ENCODE measurements at regions not wholly inside any gene's neighbourhood (a gene's known extent, or its start where the extent isn't known, plus 50 kb on each side); places are given as distances from the start of the nearest gene placed in this dataset.
"Not testable (repeated sequence)": the region's sequence is repeated elsewhere in the genome, so short reads cannot be mapped to it uniquely, and the experiment has no call there.

- H3K14ac ChIP-seq (ENCODE audit: low read length); H3K36me3 ChIP-seq (replicated peaks in 1 of 2; ENCODE audit: control insufficient read depth in 2 of 2, insufficient read depth in 2 of 2, low read length in 2 of 2); H2BK5ac ChIP-seq (ENCODE audit: low read length); H4K8ac ChIP-seq (ENCODE audit: low read depth, low read length); H3K79me1 ChIP-seq (ENCODE audit: low read depth, low read length); H3K27me3 ChIP-seq (ENCODE audit: control insufficient read depth in 3 of 3, insufficient read depth in 3 of 3, low read depth in 1 of 3, low read length in 3 of 3); H2AFZ ChIP-seq (ENCODE audit: low read length); H3K18ac ChIP-seq (ENCODE audit: low read length); H2BK15ac ChIP-seq (ENCODE audit: low read length); H3K4me1 ChIP-seq (ENCODE audit: control insufficient read depth in 2 of 2, insufficient read depth in 1 of 2, low read depth in 1 of 2, low read length in 2 of 2); H3K23ac ChIP-seq (ENCODE audit: low read depth, low read length, poor library complexity); H2AK5ac ChIP-seq (ENCODE audit: low read depth, low read length); H4K91ac ChIP-seq (ENCODE audit: low read depth, low read length, poor library complexity); DNase-seq (ENCODE audit: low spot score); H3K27ac ChIP-seq (replicated peaks; ENCODE audit: low read length); H3K4me2 ChIP-seq (ENCODE audit: insufficient read depth, low read length, poor library complexity, severe bottlenecking); H3K4me3 ChIP-seq (ENCODE audit: low read length in 2 of 2); H3K4ac ChIP-seq (ENCODE audit: low read length); H2BK12ac ChIP-seq (ENCODE audit: low read length); H3K9me3 ChIP-seq (replicated peaks in 1 of 2; ENCODE audit: control insufficient read depth in 2 of 2, insufficient read depth in 1 of 2, low read depth in 1 of 2, low read length in 2 of 2); H2BK120ac ChIP-seq (ENCODE audit: low read depth, low read length); H3K9ac ChIP-seq (ENCODE audit: low read depth, low read length, poor library complexity): not testable (repeated sequence)
- no CpG with 5 or more reads among the region's 4 CpGs for WGBS, 2 donors (ENCODE audit: extremely low coverage in 2 of 2, insufficient read length in 2 of 2, insufficient replicate concordance in 1 of 2)
These were observed 489.0 kb upstream of the GRIN3A start for GRCh38 chr9:102227416-102227815.

- no CpG with 5 or more reads among the region's 1 CpG for WGBS, 2 donors (ENCODE audit: extremely low coverage in 2 of 2, insufficient read length in 2 of 2, insufficient replicate concordance in 1 of 2)
- DNase-seq (ENCODE audit: low spot score), result no peak
- no peak overlapping the region for H3K23ac ChIP-seq (ENCODE audit: low read depth, low read length, poor library complexity)
These were observed 487.5 kb upstream of the GRIN3A start for GRCh38 chr9:102225841-102226441.

GRCh38 chr9:102223320-102224136 is 485.1 kb upstream of the GRIN3A start:
- H3K4me2 ChIP-seq (ENCODE audit: insufficient read depth, low read length, poor library complexity, severe bottlenecking), result peak overlapping the region; percentile 25
- not testable (repeated sequence) for H3K27ac ChIP-seq (replicated peaks; ENCODE audit: low read length); H4K91ac ChIP-seq (ENCODE audit: low read depth, low read length, poor library complexity); H3K4me1 ChIP-seq (ENCODE audit: control insufficient read depth in 2 of 2, insufficient read depth in 1 of 2, low read depth in 1 of 2, low read length in 2 of 2); H2BK12ac ChIP-seq (ENCODE audit: low read length); H2BK15ac ChIP-seq (ENCODE audit: low read length); H3K9ac ChIP-seq (ENCODE audit: low read depth, low read length, poor library complexity); H3K79me1 ChIP-seq (ENCODE audit: low read depth, low read length); H2AK5ac ChIP-seq (ENCODE audit: low read depth, low read length); H3K36me3 ChIP-seq (replicated peaks in 1 of 2; ENCODE audit: control insufficient read depth in 2 of 2, insufficient read depth in 2 of 2, low read length in 2 of 2); H3K4ac ChIP-seq (ENCODE audit: low read length); DNase-seq (ENCODE audit: low spot score); H3K27me3 ChIP-seq (ENCODE audit: control insufficient read depth in 3 of 3, insufficient read depth in 3 of 3, low read depth in 1 of 3, low read length in 3 of 3); H2BK5ac ChIP-seq (ENCODE audit: low read length); H3K9me3 ChIP-seq (replicated peaks in 1 of 2; ENCODE audit: control insufficient read depth in 2 of 2, insufficient read depth in 1 of 2, low read depth in 1 of 2, low read length in 2 of 2); H3K14ac ChIP-seq (ENCODE audit: low read length); H2BK120ac ChIP-seq (ENCODE audit: low read depth, low read length); H3K23ac ChIP-seq (ENCODE audit: low read depth, low read length, poor library complexity); H4K8ac ChIP-seq (ENCODE audit: low read depth, low read length)
- peak overlapping the region in 1 of 2 donors; percentile 35 for H3K4me3 ChIP-seq (ENCODE audit: low read length in 2 of 2)
- peak overlapping the region; percentile 77 for H2AFZ ChIP-seq (ENCODE audit: low read length)
- no CpG with 5 or more reads among the region's 27 CpGs for WGBS, 2 donors (ENCODE audit: extremely low coverage in 2 of 2, insufficient read length in 2 of 2, insufficient replicate concordance in 1 of 2)
- peak overlapping the region; percentile 71 for H3K18ac ChIP-seq (ENCODE audit: low read length)

More at GRCh38 chr9:102225841-102226441, 487.5 kb upstream of the GRIN3A start:
- Histone ChIP-seq H3K4me1 (ENCODE audit: control insufficient read depth in 2 of 2, insufficient read depth in 1 of 2, low read depth in 1 of 2, low read length in 2 of 2) (no peaks in the 10 kb centered on the region), H3K9ac (ENCODE audit: low read depth, low read length, poor library complexity) (no peak overlapping the region), H3K4ac (ENCODE audit: low read length) (no peak overlapping the region), H2BK5ac (ENCODE audit: low read length) (no peak overlapping the region), H3K27ac (replicated peaks; ENCODE audit: low read length) (no peak overlapping the region), H3K4me3 (ENCODE audit: low read length in 2 of 2) (no peak overlapping the region), H2BK120ac (ENCODE audit: low read depth, low read length) (no peak overlapping the region), H3K14ac (ENCODE audit: low read length) (no peak overlapping the region), H4K91ac (ENCODE audit: low read depth, low read length, poor library complexity) (no peak overlapping the region), H3K18ac (ENCODE audit: low read length) (no peak overlapping the region), H2AFZ (ENCODE audit: low read length) (no peak overlapping the region), H2BK12ac (ENCODE audit: low read length) (no peak overlapping the region), H3K79me1 (ENCODE audit: low read depth, low read length) (no peaks in the 10 kb centered on the region), H3K27me3 (ENCODE audit: control insufficient read depth in 3 of 3, insufficient read depth in 3 of 3, low read depth in 1 of 3, low read length in 3 of 3) (no peaks in the 10 kb centered on the region), H2AK5ac (ENCODE audit: low read depth, low read length) (no peak overlapping the region), H4K8ac (ENCODE audit: low read depth, low read length) (no peak overlapping the region), H3K36me3 (replicated peaks in 1 of 2; ENCODE audit: control insufficient read depth in 2 of 2, insufficient read depth in 2 of 2, low read length in 2 of 2) (no peaks in the 10 kb centered on the region), H2BK15ac (ENCODE audit: low read length) (no peak overlapping the region), H3K9me3 (replicated peaks in 1 of 2; ENCODE audit: control insufficient read depth in 2 of 2, insufficient read depth in 1 of 2, low read depth in 1 of 2, low read length in 2 of 2) (no peaks in the 10 kb centered on the region), H3K4me2 (ENCODE audit: insufficient read depth, low read length, poor library complexity, severe bottlenecking) (no peak overlapping the region)

- H3K4ac ChIP-seq (ENCODE audit: low read length), result no peak overlapping the region
- H2BK15ac ChIP-seq (ENCODE audit: low read length), result no peak overlapping the region
- H3K4me1 ChIP-seq (ENCODE audit: control insufficient read depth in 2 of 2, insufficient read depth in 1 of 2, low read depth in 1 of 2, low read length in 2 of 2), result no peaks in the 10 kb centered on the region
- H2BK12ac ChIP-seq (ENCODE audit: low read length), result no peak overlapping the region
- no peak overlapping the region for H3K14ac ChIP-seq (ENCODE audit: low read length)
- no peaks in the 10 kb centered on the region for H3K9me3 ChIP-seq (replicated peaks in 1 of 2; ENCODE audit: control insufficient read depth in 2 of 2, insufficient read depth in 1 of 2, low read depth in 1 of 2, low read length in 2 of 2)
- no peak overlapping the region for H2AK5ac ChIP-seq (ENCODE audit: low read depth, low read length)
- no peak overlapping the region for H3K23ac ChIP-seq (ENCODE audit: low read depth, low read length, poor library complexity)
- no peak overlapping the region for H2AFZ ChIP-seq (ENCODE audit: low read length)
- H3K9ac ChIP-seq (ENCODE audit: low read depth, low read length, poor library complexity), result no peak overlapping the region
- H3K4me3 ChIP-seq (ENCODE audit: low read length in 2 of 2), result no peak overlapping the region
- no peak overlapping the region for H4K91ac ChIP-seq (ENCODE audit: low read depth, low read length, poor library complexity)
- no peaks in the 10 kb centered on the region for H3K79me1 ChIP-seq (ENCODE audit: low read depth, low read length)
- H3K18ac ChIP-seq (ENCODE audit: low read length), result no peak overlapping the region
- H2BK5ac ChIP-seq (ENCODE audit: low read length), result no peak overlapping the region
- no CpG with 5 or more reads among the region's 3 CpGs for WGBS, 2 donors (ENCODE audit: extremely low coverage in 2 of 2, insufficient read length in 2 of 2, insufficient replicate concordance in 1 of 2)
- no peak overlapping the region for H4K8ac ChIP-seq (ENCODE audit: low read depth, low read length)
- no peak for DNase-seq (ENCODE audit: low spot score)
- no peak overlapping the region for H3K4me2 ChIP-seq (ENCODE audit: insufficient read depth, low read length, poor library complexity, severe bottlenecking)
- H3K27ac ChIP-seq (replicated peaks; ENCODE audit: low read length), result no peak overlapping the region
- no peaks in the 10 kb centered on the region for H3K36me3 ChIP-seq (replicated peaks in 1 of 2; ENCODE audit: control insufficient read depth in 2 of 2, insufficient read depth in 2 of 2, low read length in 2 of 2)
- no peaks in the 10 kb centered on the region for H3K27me3 ChIP-seq (ENCODE audit: control insufficient read depth in 3 of 3, insufficient read depth in 3 of 3, low read depth in 1 of 3, low read length in 3 of 3)
- no peak overlapping the region for H2BK120ac ChIP-seq (ENCODE audit: low read depth, low read length)
These were observed 470.7 kb upstream of the GRIN3A start for GRCh38 chr9:102209176-102209575.

Measured in neuronal stem cell (in vitro differentiated cells).